Choroid plexus epithelial cell (primary cell): ENCODE measurements at regions not wholly inside any gene's neighbourhood (a gene's known extent, or its start where the extent isn't known, plus 50 kb on each side); places are given as distances from the start of the nearest gene placed in this dataset.
A peak's percentile ranks its signal among the peaks of the same experiment; 100 is the strongest.
"Not testable (repeated sequence)": the region's sequence is repeated elsewhere in the genome, so short reads cannot be mapped to it uniquely, and the experiment has no call there.

ENCODE experiments used
- DNase-seq: peaks from one replicate; pipeline ENCODE4 v3.0.0-alpha.2; 2010; ENCODE audit warnings: low read depth
- H3K4me3 ChIP-seq: 2 replicates; pipeline ENCODE4 v1.5.1; 2011; ENCODE audit warnings: low read depth, mild to moderate bottlenecking, control low read depth, low read length, moderate library complexity
- TF ChIP-seq, protein P1 (sequence below): conservative IDR thresholded peaks from 2 replicates; pipeline ENCODE4 v1.5.1; 2011; ENCODE audit warnings: low read depth, mild to moderate bottlenecking, control low read depth, inconsistent platforms, low read length, moderate library complexity

DNA sequence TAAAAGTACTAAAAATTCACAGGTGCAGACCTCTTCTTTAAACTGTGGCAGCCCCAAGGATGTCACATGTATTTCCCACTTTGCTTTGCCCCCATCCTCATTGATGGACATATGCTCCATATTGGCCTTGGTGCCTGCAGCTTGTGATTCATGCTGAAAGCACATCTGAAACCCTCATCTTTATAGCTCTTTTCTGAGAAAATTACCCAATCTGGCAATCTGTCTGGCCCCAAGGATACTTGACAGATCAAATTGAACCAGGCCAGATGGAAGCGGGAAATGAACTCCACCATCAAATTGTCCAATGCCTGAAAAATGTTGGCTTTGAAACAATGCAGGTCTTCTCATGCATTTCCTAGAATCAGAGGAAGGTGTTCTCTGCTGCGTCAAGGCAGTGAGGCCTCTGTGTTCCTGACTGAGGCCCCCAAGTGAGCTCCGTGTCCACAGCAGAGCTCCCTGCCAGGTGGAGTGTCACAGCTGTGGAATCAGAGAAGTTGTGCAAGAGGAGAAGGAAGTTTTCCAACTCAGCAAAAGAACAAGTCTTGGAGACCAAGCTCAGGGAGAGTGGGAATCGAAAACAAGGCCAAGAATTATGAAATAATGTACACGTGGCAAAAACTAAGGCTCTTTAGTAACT is 323.7 kb downstream of the PLPP3 start:
- DNase-seq = peak; percentile 60
- TF ChIP-seq, protein P1, sequence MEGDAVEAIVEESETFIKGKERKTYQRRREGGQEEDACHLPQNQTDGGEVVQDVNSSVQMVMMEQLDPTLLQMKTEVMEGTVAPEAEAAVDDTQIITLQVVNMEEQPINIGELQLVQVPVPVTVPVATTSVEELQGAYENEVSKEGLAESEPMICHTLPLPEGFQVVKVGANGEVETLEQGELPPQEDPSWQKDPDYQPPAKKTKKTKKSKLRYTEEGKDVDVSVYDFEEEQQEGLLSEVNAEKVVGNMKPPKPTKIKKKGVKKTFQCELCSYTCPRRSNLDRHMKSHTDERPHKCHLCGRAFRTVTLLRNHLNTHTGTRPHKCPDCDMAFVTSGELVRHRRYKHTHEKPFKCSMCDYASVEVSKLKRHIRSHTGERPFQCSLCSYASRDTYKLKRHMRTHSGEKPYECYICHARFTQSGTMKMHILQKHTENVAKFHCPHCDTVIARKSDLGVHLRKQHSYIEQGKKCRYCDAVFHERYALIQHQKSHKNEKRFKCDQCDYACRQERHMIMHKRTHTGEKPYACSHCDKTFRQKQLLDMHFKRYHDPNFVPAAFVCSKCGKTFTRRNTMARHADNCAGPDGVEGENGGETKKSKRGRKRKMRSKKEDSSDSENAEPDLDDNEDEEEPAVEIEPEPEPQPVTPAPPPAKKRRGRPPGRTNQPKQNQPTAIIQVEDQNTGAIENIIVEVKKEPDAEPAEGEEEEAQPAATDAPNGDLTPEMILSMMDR = no peak

DNA sequence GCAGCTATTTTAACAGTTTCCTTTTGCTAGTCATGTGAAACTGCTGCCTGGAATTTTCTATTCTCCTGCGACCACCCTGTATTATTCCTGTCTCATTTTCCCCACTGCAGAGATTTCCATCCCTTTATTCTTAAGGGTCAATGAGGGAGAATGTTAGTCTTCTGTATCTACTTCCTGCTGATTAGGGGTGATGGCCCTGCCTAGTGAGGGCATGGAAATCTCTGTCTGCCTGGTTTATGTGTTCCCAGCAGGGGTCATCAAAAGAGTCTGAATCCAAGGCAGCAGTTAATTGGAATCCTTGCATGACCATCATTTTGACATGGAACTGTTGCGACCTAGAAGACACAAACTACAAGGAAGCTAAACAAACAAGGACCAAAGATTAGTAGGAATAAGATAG is 325.2 kb downstream of the PLPP3 start:
- no peak overlapping the region for H3K4me3 ChIP-seq
- TF ChIP-seq, protein P1 = no peak
- DNase-seq = no peak

More for the DNA sequence above, 323.7 kb downstream of the PLPP3 start:
- no peak overlapping the region for H3K4me3 ChIP-seq

DNA sequence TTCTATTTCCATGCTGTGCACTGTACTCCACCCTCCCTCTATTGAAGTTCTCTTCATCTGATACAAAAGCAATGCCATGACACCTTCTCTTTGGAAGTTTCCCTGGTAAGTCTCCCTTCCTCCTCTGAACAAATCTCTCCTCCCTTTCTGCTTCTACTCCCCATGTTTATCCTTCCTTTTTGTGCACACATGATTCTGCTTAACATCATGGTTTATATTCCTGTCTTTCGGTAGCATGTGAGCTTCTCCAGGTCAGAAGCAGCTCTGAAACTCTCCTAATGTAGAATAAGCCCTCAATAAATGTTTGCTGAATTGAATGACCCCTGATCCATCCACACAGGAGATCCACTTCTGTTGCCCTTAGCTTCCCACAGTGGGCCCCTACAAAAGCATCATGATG is 328.6 kb downstream of the PLPP3 start:
- no peak for DNase-seq
- TF ChIP-seq, protein P1 = no peak
- H3K4me3 ChIP-seq = no peak overlapping the region

DNA sequence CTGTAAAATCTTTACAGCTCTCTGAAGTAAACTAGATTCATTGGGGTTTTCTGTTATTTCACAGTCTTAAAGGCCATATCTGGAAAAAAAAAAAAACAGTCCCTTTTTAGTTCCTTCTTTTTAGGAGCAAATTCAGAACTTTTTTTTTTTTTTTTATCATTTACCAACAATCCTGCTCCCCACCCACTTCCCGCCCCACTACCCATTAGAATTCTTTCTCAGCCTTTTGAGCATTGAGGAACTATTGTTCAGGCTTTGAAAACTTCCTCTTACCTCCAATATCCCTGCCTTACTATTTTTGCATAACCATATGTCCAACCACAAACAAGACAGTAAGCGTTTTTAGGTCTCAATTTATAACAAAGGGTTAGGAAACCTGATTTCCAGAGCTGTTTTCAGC is 330.1 kb downstream of the PLPP3 start:
- TF ChIP-seq, protein P1 = no peak
- no peak overlapping the region for H3K4me3 ChIP-seq
- DNase-seq = no peak

DNA sequence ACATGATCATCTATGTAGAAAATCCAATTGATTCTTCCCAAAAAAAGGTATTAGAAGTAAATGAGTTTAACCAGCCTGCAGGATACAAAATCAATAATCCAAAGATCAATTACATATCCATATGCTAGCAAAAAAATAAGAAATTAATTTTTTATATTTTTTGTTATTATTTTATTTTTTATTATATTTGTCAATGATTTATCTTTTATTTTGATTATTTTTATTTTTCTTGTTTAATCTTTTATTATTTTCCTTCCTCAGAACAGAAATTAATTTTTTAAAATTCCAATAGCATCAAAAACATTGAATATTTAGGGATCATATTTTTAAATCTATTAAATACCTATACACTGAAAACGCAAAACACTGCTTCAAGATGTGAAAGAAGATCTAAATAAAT is 331.2 kb downstream of the PLPP3 start:
- no peak for DNase-seq
- no peak overlapping the region for H3K4me3 ChIP-seq
- TF ChIP-seq, protein P1 = no peak

DNA sequence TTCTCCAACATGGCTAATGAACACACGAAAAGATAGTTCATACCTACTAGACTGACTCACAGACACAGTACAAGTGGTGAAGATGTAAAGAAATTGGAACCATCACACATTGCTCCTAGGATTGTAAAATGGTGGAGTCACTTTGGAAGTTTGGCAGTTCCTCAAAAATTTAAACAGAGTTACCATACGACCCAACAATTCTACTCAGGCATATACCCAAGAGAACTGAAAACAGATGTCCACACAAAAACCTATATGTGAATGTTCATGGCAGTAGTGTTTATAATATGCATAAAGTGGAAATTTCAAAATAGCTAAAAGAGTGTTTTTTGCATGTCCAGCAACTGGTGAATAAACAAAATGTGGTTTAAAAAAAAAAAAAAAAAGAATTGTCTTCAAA is 332.6 kb downstream of the PLPP3 start:
- H3K4me3 ChIP-seq, DNase-seq: not testable (repeated sequence)

DNA sequence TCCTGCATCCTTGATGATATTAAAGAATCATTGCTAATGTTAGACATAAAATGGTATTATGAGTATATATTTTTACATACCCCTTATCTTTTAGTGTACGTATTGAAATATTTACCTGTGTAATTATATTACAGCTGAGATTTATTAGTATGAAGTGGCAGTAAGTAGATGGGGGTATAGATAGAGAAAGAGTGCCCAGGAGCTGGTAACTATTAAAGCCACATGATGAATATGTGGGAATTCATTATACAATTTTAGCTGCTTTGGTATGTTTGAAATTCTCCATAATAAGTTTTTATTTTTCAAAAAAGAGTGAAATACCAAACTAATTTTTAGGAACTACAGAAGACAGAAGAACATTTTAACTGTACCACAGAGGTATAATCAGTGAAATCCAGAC is 339.0 kb downstream of the PLPP3 start:
- no peak overlapping the region for H3K4me3 ChIP-seq
- no peak for DNase-seq
- TF ChIP-seq, protein P1 = no peak
